GM12874 (cell line): ENCODE measurements at regions not wholly inside any gene's neighbourhood (a gene's known extent, or its start where the extent isn't known, plus 50 kb on each side); places are given as distances from the start of the nearest gene placed in this dataset.

Experiments
- CTCF ChIP-seq: IDR thresholded peaks from 2 replicates; pipeline ENCODE4 v1.5.1; 2011; ENCODE audit warnings: low read depth, mild to moderate bottlenecking, control low read depth, low read length, moderate library complexity; ENCODE audit not compliant: insufficient read depth

- TF ChIP-seq CTCF: no peak
Measured at GRCh38 chr5:100043475-100043874, 491.7 kb upstream of the FAM174A start.

GRCh38 chr5:100026606-100027005, 508.6 kb upstream of the FAM174A start:
- TF ChIP-seq CTCF: no peak

- TF ChIP-seq CTCF: no peak
Measured at GRCh38 chr5:100023536-100023935, 511.6 kb upstream of the FAM174A start.

GRCh38 chr5:100017520-100018262, 517.5 kb upstream of the FAM174A start:
- no peak for TF ChIP-seq CTCF

GRCh38 chr5:100004969-100005368, 530.2 kb upstream of the FAM174A start:
- TF ChIP-seq CTCF: no peak

- no peak for TF ChIP-seq CTCF
Measured at GRCh38 chr5:99998319-99998718, 536.9 kb upstream of the FAM174A start.

- TF ChIP-seq CTCF: no peak
Measured at GRCh38 chr5:99995407-99995806, 539.8 kb upstream of the FAM174A start.
